ENCODE measurements at regions not wholly inside any gene's neighbourhood (a gene's known extent, or its start where the extent isn't known, plus 50 kb on each side); places are given as distances from the start of the nearest gene placed in this dataset.

DNA sequence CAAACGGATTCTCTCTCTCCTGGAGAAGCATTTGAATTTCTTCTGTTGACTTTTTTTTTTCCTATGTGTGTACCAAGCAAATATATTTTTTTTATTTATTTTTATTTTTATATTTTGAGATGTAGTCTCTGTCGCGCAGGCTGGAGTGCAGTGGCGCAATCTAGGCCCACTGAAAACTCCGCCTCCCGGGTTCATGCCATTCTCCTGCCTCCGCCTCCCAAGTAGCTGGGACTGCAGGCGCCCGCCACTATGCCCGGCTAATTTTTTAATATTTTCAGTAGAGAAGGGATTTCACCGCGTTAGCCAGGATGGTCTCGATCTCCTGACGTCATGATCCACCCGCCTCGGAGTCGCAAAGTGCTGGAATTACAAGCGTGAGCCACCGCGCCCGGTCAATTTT is 549.5 kb upstream of the GNPDA2 start:
- no peak for TF ChIP-seq EGR1 (IDR thresholded peaks at IDR 0.05)
- TF ChIP-seq, protein P1, sequence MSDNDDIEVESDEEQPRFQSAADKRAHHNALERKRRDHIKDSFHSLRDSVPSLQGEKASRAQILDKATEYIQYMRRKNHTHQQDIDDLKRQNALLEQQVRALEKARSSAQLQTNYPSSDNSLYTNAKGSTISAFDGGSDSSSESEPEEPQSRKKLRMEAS (IDR thresholded peaks at IDR 0.05) = no peak
- TF ChIP-seq, protein P2, sequence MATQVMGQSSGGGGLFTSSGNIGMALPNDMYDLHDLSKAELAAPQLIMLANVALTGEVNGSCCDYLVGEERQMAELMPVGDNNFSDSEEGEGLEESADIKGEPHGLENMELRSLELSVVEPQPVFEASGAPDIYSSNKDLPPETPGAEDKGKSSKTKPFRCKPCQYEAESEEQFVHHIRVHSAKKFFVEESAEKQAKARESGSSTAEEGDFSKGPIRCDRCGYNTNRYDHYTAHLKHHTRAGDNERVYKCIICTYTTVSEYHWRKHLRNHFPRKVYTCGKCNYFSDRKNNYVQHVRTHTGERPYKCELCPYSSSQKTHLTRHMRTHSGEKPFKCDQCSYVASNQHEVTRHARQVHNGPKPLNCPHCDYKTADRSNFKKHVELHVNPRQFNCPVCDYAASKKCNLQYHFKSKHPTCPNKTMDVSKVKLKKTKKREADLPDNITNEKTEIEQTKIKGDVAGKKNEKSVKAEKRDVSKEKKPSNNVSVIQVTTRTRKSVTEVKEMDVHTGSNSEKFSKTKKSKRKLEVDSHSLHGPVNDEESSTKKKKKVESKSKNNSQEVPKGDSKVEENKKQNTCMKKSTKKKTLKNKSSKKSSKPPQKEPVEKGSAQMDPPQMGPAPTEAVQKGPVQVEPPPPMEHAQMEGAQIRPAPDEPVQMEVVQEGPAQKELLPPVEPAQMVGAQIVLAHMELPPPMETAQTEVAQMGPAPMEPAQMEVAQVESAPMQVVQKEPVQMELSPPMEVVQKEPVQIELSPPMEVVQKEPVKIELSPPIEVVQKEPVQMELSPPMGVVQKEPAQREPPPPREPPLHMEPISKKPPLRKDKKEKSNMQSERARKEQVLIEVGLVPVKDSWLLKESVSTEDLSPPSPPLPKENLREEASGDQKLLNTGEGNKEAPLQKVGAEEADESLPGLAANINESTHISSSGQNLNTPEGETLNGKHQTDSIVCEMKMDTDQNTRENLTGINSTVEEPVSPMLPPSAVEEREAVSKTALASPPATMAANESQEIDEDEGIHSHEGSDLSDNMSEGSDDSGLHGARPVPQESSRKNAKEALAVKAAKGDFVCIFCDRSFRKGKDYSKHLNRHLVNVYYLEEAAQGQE (IDR thresholded peaks at IDR 0.05; ENCODE audit: low read depth) = no peak
- TF ChIP-seq TCF12 (IDR thresholded peaks at IDR 0.05; ENCODE audit: low read depth) = no peak
- no peak for TF ChIP-seq TAF1 (IDR thresholded peaks at IDR 0.05; ENCODE audit: low read depth)

DNA sequence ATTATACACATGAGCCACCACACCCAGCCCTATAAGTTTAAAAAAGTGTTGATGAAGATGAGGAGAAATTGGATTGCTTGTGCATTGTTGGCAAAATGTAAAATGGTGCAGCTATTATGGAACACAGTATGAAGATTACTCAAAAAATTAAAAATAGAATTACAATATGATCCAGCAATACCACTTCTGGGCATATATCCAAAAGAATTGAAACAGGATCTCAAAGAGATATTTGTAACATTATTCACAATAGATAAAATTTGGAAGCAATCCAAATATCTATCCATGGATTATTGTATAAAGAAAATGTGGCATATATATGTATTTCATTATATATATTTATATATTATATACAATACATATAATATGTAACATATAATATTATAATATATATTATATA is 515.6 kb upstream of the GNPDA2 start:
- TF ChIP-seq TEAD4 (IDR thresholded peaks at IDR 0.05) = no peak
- TF ChIP-seq FOXM1 (IDR thresholded peaks at IDR 0.05; ENCODE audit: borderline replicate concordance, low read depth) = no peak
- TF ChIP-seq, protein P1 (IDR thresholded peaks at IDR 0.05) = no peak
- TF ChIP-seq EP300 (IDR thresholded peaks at IDR 0.05; ENCODE audit: borderline replicate concordance) = no peak
- TF ChIP-seq, protein P2 (IDR thresholded peaks at IDR 0.05; ENCODE audit: low read depth) = no peak
- TF ChIP-seq CEBPB (IDR thresholded peaks at IDR 0.05) = no peak
- TF ChIP-seq NFIC (IDR thresholded peaks at IDR 0.05) = no peak
- TF ChIP-seq TAF1 (IDR thresholded peaks at IDR 0.05; ENCODE audit: low read depth) = no peak
- TF ChIP-seq RAD21 (IDR thresholded peaks at IDR 0.05; ENCODE audit: low read depth) = no peak
- TF ChIP-seq YY1 (IDR thresholded peaks at IDR 0.05; ENCODE audit: low read depth) = no peak
- no peak for TF ChIP-seq EGR1 (IDR thresholded peaks at IDR 0.05)
- TF ChIP-seq CREB1 (IDR thresholded peaks at IDR 0.05; ENCODE audit: low read depth) = no peak
- TF ChIP-seq, protein P3, sequence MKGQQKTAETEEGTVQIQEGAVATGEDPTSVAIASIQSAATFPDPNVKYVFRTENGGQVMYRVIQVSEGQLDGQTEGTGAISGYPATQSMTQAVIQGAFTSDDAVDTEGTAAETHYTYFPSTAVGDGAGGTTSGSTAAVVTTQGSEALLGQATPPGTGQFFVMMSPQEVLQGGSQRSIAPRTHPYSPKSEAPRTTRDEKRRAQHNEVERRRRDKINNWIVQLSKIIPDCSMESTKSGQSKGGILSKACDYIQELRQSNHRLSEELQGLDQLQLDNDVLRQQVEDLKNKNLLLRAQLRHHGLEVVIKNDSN (IDR thresholded peaks at IDR 0.05) = no peak
- no peak for TF ChIP-seq ZBTB7A (IDR thresholded peaks at IDR 0.05; ENCODE audit: low read depth)
- TF ChIP-seq TCF12 (IDR thresholded peaks at IDR 0.05; ENCODE audit: low read depth) = no peak

DNA sequence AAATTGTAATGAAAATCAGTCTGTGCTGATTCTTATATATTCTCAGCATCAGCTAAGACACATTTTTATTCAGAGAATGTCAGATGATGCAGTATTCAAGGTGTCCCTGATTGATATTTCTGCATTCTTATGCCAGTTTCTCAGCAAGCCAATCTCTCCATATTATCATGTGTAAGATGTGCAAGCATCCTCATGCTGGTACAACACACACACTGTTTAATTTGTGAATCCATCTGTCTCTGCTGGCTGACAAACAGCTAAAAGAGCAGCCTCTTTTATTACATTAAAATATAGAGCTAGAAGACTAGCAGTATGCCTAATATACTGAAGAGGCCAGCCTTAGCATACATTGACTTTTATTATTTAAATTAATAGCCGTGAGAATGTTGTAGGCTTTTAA is 502.9 kb upstream of the GNPDA2 start:
- TF ChIP-seq TCF12 (IDR thresholded peaks at IDR 0.05; ENCODE audit: low read depth) (no peak), NFIC (IDR thresholded peaks at IDR 0.05) (no peak), YY1 (IDR thresholded peaks at IDR 0.05; ENCODE audit: low read depth) (no peak), CEBPB (IDR thresholded peaks at IDR 0.05) (no peak), EP300 (IDR thresholded peaks at IDR 0.05; ENCODE audit: borderline replicate concordance) (no peak), ZBTB7A (IDR thresholded peaks at IDR 0.05; ENCODE audit: low read depth) (no peak), TEAD4 (IDR thresholded peaks at IDR 0.05) (no peak), RAD21 (IDR thresholded peaks at IDR 0.05; ENCODE audit: low read depth) (no peak), CREB1 (IDR thresholded peaks at IDR 0.05; ENCODE audit: low read depth) (no peak), FOXM1 (IDR thresholded peaks at IDR 0.05; ENCODE audit: borderline replicate concordance, low read depth) (no peak), EGR1 (IDR thresholded peaks at IDR 0.05) (no peak)
- TF ChIP-seq, protein P3 (IDR thresholded peaks at IDR 0.05) = no peak
- TF ChIP-seq, protein P2 (IDR thresholded peaks at IDR 0.05; ENCODE audit: low read depth) = no peak

DNA sequence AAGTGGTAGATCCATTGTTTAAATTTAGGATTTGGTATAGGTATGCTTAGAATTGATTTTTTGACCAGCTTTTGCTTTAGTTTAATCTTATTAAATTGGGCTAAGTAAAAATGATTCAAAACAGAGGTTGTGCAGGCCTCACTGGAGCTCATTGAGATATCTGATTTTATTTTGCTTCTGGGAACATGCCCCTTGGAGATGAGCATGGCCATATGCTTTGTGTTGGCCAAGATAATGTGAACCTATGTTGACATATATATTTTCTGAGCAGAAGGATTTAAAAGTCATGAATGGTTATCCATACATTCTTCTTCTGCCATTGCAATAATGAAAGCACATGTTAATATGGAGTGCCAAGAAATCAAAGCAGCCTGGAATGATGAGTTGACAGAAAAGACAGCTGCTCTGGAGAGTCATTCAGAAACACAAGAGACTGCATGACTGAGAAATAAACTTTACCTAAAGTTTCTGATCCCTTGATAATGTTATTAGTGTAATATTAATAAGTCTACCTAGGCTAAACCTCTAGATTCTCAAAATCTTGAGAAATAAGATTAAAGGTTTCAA is 489.7 kb upstream of the GNPDA2 start:
- no peak for TF ChIP-seq ZBTB7A (IDR thresholded peaks at IDR 0.05; ENCODE audit: low read depth)
- TF ChIP-seq, protein P2 (IDR thresholded peaks at IDR 0.05; ENCODE audit: low read depth) = no peak

Measured in Ishikawa (cell line).